H1 (cell line): ENCODE measurements at regions not wholly inside any gene's neighbourhood (a gene's known extent, or its start where the extent isn't known, plus 50 kb on each side); places are given as distances from the start of the nearest gene placed in this dataset.

Source experiments
- CTCF ChIA-PET: fragments of 300-600 bp; sonication (Branson Sonifier 250); formaldehyde crosslinking; loops from one replicate; lab custom pipeline; 2021; ENCODE audit not compliant: partially characterized antibody; lab: Charles Lee
- POLR2A ChIA-PET: fragments of 300-600 bp; sonication (Branson Sonifier 250); formaldehyde crosslinking; loops from one replicate; lab custom pipeline; 2021; ENCODE audit warnings: inconsistent platforms; ENCODE audit not compliant: partially characterized antibody; lab: Charles Lee
- DNase-seq, 2 experiments: peaks; one replicate each; pipeline versions ENCODE4 v3.0.0 to v3.0.0-alpha.2; 2010 to 2022; ENCODE audit warnings: low spot score in 2 of 2, low read depth in 1 of 2, mixed read lengths in 1 of 2
- FAIRE-seq: peaks from 2 replicates; lab custom pipeline; 2011; peaks lifted over from hg19 to GRCh38; lab: Jason Lieb, UNC
- H2AFZ ChIP-seq: 2 replicates; pipeline ENCODE4 v1.8.1; 2012; ENCODE audit warnings: low read length, inconsistent platforms
- H2AK5ac ChIP-seq: 2 replicates; pipeline ENCODE4 v1.6.1; 2013; ENCODE audit warnings: low read depth, low read length
- H2BK120ac ChIP-seq: replicated peaks from 2 replicates; pipeline ENCODE3; 2013; ENCODE audit warnings: low read depth, low read length, inconsistent platforms
- H2BK12ac ChIP-seq: 2 replicates; pipeline ENCODE4 v1.6.1; 2013; ENCODE audit warnings: low read depth, low read length
- H2BK15ac ChIP-seq: 2 replicates; pipeline ENCODE4 v1.6.1; 2013; ENCODE audit warnings: low read length
- H2BK20ac ChIP-seq: 2 replicates; pipeline ENCODE4 v1.6.1; 2013; ENCODE audit warnings: low read length
- H2BK5ac ChIP-seq: 2 replicates; pipeline ENCODE4 v1.6.1; 2013; ENCODE audit warnings: low read depth, low read length
- H3K14ac ChIP-seq: 2 replicates; pipeline ENCODE4 v1.6.1; 2013; ENCODE audit warnings: inconsistent platforms; ENCODE audit not compliant: insufficient read length
- H3K18ac ChIP-seq: 2 replicates; pipeline ENCODE4 v1.6.1; 2013; ENCODE audit warnings: low read length; ENCODE audit errors: extremely low read depth
- H3K23ac ChIP-seq: 2 replicates; pipeline ENCODE4 v1.6.1; 2013; ENCODE audit warnings: inconsistent platforms; ENCODE audit not compliant: insufficient read length
- H3K23me2 ChIP-seq: 2 replicates; pipeline ENCODE4 v1.6.1; 2013; ENCODE audit warnings: low read depth, low read length
- H3K27ac ChIP-seq: 2 replicates; pipeline ENCODE4 v1.6.1; 2011; ENCODE audit warnings: low read depth, low read length, inconsistent platforms
- H3K27me3 ChIP-seq, 4 experiments: replicated peaks in 1 of 4; 1 replicate in 1 of 4; 2 replicates in 3 of 4; pipeline versions ENCODE4 v1.6.1 to v1.8.1; 2011 to 2013; ENCODE audit warnings: low read length in 3 of 4, mild to moderate bottlenecking in 3 of 4, inconsistent platforms in 2 of 4, mixed read lengths in 2 of 4, moderate library complexity in 1 of 4; ENCODE audit not compliant: control insufficient read depth in 3 of 4, insufficient read depth in 3 of 4; ENCODE audit errors: extremely low read depth in 1 of 4
- H3K36me3 ChIP-seq, 4 experiments: 2 replicates each; pipeline versions ENCODE4 v1.6.1 to v1.8.1; 2011 to 2013; ENCODE audit warnings: mild to moderate bottlenecking in 4 of 4, low read length in 3 of 4, moderate library complexity in 2 of 4, control low read depth in 1 of 4, inconsistent platforms in 1 of 4; ENCODE audit not compliant: insufficient read depth in 4 of 4, control insufficient read depth in 2 of 4
- H3K4ac ChIP-seq: replicated peaks from 2 replicates; pipeline ENCODE3; 2013; ENCODE audit warnings: low read length, low read depth, mixed read lengths, inconsistent platforms; ENCODE audit not compliant: insufficient read length
- H3K4me1 ChIP-seq, 4 experiments: replicated peaks in 1 of 4; 1 replicate in 1 of 4; 2 replicates in 3 of 4; pipeline versions ENCODE4 v1.6.1 to v1.8.1; 2011 to 2013; ENCODE audit warnings: low read length in 3 of 4, inconsistent platforms in 2 of 4, mixed read lengths in 1 of 4; ENCODE audit not compliant: insufficient read depth in 4 of 4, control insufficient read depth in 3 of 4
- H3K4me2 ChIP-seq, 2 experiments: 2 replicates each; pipeline versions ENCODE4 v1.6.1 to v1.8.1; 2011 to 2013; ENCODE audit warnings: low read depth in 2 of 2, low read length in 2 of 2, control low read depth in 1 of 2, inconsistent platforms in 1 of 2, mild to moderate bottlenecking in 1 of 2; ENCODE audit not compliant: insufficient read depth in 1 of 2
- H3K4me3 ChIP-seq, 4 experiments: fragments of 200-600, 300-600 bp in 1 of 4; sonication (generic), shearing (Covaris generic), sonication (Bioruptor Twin) in 1 of 4; 2 replicates each; pipeline versions ENCODE4 v1.5.1 to v1.8.1; 2011 to 2016; ENCODE audit warnings: low read length in 4 of 4, low read depth in 3 of 4, control low read depth in 2 of 4, inconsistent platforms in 2 of 4, mild to moderate bottlenecking in 2 of 4, mixed read lengths in 1 of 4, moderate library complexity in 1 of 4; ENCODE audit not compliant: insufficient read depth in 2 of 4; ENCODE audit errors: extremely low read depth in 1 of 4
- H3K56ac ChIP-seq: replicated peaks from 2 replicates; pipeline ENCODE3; 2013; ENCODE audit warnings: low read depth, mild to moderate bottlenecking, mixed read lengths, low read length, inconsistent platforms; ENCODE audit not compliant: insufficient read length
- H3K79me1 ChIP-seq: 2 replicates; pipeline ENCODE4 v1.6.1; 2013; ENCODE audit warnings: low read depth, low read length, control low read depth
- H3K79me2 ChIP-seq, 2 experiments: 2 replicates each; pipeline versions ENCODE4 v1.6.1 to v1.8.1; 2012 to 2013; ENCODE audit warnings: low read length in 2 of 2, mild to moderate bottlenecking in 2 of 2, inconsistent platforms in 1 of 2; ENCODE audit not compliant: insufficient read depth in 2 of 2, control insufficient read depth in 1 of 2
- H3K9ac ChIP-seq, 4 experiments: replicated peaks in 1 of 4; 1 replicate in 1 of 4; 2 replicates in 3 of 4; pipeline versions ENCODE4 v1.6.1 to v1.8.1; 2011 to 2013; ENCODE audit warnings: low read depth in 3 of 4, low read length in 3 of 4, control low read depth in 2 of 4, mild to moderate bottlenecking in 2 of 4, moderate library complexity in 2 of 4, inconsistent platforms in 1 of 4; ENCODE audit errors: extremely low read depth in 1 of 4
- H3K9me3 ChIP-seq, 2 experiments: 2 replicates each; pipeline versions ENCODE4 v1.6.1 to v1.8.1; 2012 to 2013; ENCODE audit warnings: mild to moderate bottlenecking in 2 of 2, moderate library complexity in 2 of 2, control low read depth in 1 of 2, inconsistent platforms in 1 of 2, low read depth in 1 of 2, low read length in 1 of 2, mixed read lengths in 1 of 2; ENCODE audit not compliant: insufficient read depth in 2 of 2
- H4K20me1 ChIP-seq, 2 experiments: replicated peaks in 1 of 2; 2 replicates each; pipeline versions ENCODE3 to v1.8.1; 2011 to 2013; ENCODE audit warnings: inconsistent platforms in 2 of 2, low read length in 2 of 2, mild to moderate bottlenecking in 1 of 2; ENCODE audit not compliant: insufficient read depth in 2 of 2, control insufficient read depth in 1 of 2
- H4K5ac ChIP-seq: 2 replicates; pipeline ENCODE4 v1.6.1; 2013; ENCODE audit warnings: low read length, low read depth, mixed read lengths, inconsistent platforms; ENCODE audit not compliant: insufficient read length
- H4K8ac ChIP-seq: 2 replicates; pipeline ENCODE4 v1.8.0; 2013; ENCODE audit warnings: mild to moderate bottlenecking, moderate library complexity, low read length, inconsistent platforms; ENCODE audit not compliant: insufficient read depth; ENCODE audit errors: extremely low read depth
- H4K91ac ChIP-seq: replicated peaks from 2 replicates; pipeline ENCODE3; 2013; ENCODE audit warnings: low read length, mixed read lengths, inconsistent platforms; ENCODE audit not compliant: insufficient read length
- CBX5 ChIP-seq: fragments of 300-800, 300-1000 bp; sonication (generic); IDR thresholded peaks from 2 replicates; pipeline ENCODE4 v1.7.1; 2016; ENCODE audit warnings: antibody characterized with exemption, low read length, low read depth
- WGBS, 2 experiments: shearing (Covaris generic) in 1 of 2; methylation state at CpG; one replicate each; pipeline versions ENCODE4 v1.1.6 to v1.1.7; 2013 to 2015; ENCODE audit warnings: low lambda C conversion rate in 2 of 2, mixed read lengths in 2 of 2, inconsistent platforms in 1 of 2, low coverage in 1 of 2, missing lambda C conversion rate in 1 of 2; ENCODE audit not compliant: insufficient replicate concordance in 2 of 2, insufficient coverage in 1 of 2, insufficient read length in 1 of 2; ENCODE audit errors: extremely low coverage in 1 of 2, missing lambda C conversion rate in 1 of 2; 5-methylcytosine and 5-hydroxymethylcytosine counted together

- Histone ChIP-seq H3K56ac (no peak overlapping the region), H4K91ac (no peak overlapping the region), H3K79me2 (no peaks in the 10 kb centered on the region), H2BK5ac (no peak overlapping the region), H3K4ac (no peak overlapping the region), H3K36me3 (no peaks in the 10 kb centered on the region), H2BK20ac (no peak overlapping the region), H3K23me2 (no peaks in the 10 kb centered on the region), H3K9me3 (no peaks in the 10 kb centered on the region), H3K79me1 (no peaks in the 10 kb centered on the region), H3K27ac (no peak overlapping the region), H2AFZ (no peak overlapping the region), H4K5ac (no peak overlapping the region), H3K23ac (no peak overlapping the region), H3K27me3 (no peaks in the 10 kb centered on the region), H4K20me1 (no peaks in the 10 kb centered on the region), H4K8ac (no peak overlapping the region), H2BK120ac (no peak overlapping the region), H3K18ac (no peak overlapping the region; the same call in 1 of the 2 replicates), H3K9ac (no peak overlapping the region), H3K4me1 (peaks cover 2 to 4% (median 3%) of the 10 kb centered on the region in 4 experiments; a peak in 3 of 7 replicates), H3K4me3 (no peak overlapping the region), H3K14ac (no peak overlapping the region), H2BK15ac (no peak overlapping the region), H2AK5ac (no peak overlapping the region), H2BK12ac (no peak overlapping the region), H3K4me2 (no peak overlapping the region)
- WGBS, 2 experiments: 91% methylated on average over 11 of the region's 11 CpGs; no CpG with 5 or more reads in 1 of the 2 experiments
- DNase-seq (no peak), FAIRE-seq (no peak)
- ChIA-PET POLR2A (no interaction called here), CTCF (interaction anchor here (0.7 to 1.3 kb wide), 4 partner anchors 58 to 730 kb away, joined by 3 to 4 read pairs (median 4); no protein-coding TSS in a partner anchor)
- TF ChIP-seq CBX5: no peak
Measured at GRCh38 chr18:10403708-10404107, 50.7 kb upstream of the APCDD1 start.
